HepG2 (cell line): ENCODE measurements at regions not wholly inside any gene's neighbourhood (a gene's known extent, or its start where the extent isn't known, plus 50 kb on each side); places are given as distances from the start of the nearest gene placed in this dataset.

Source experiments
- ATAC-seq: fragments of 200-7000 bp; cut with Tn5 transposase; 3 replicates; pipeline ENCODE4 v1.9.1; 2020; ENCODE audit warnings: mild to moderate bottlenecking, moderate library complexity
- BruUV-seq: library from RNA; stranded (reverse); fragments of 400-500 nt; replicated peaks from 2 replicates; lab custom pipeline; 2021; lab: Mats Ljungman, UMichigan
- CTCF ChIA-PET: fragments of 300-600 bp; formaldehyde crosslinking; extraction: SDS; loops from one replicate; lab custom pipeline; 2021; ENCODE audit warnings: low total read pairs, inconsistent platforms, low intra/inter-chr PET ratio; lab: Yijun Ruan, JAX
- POLR2A ChIA-PET: fragments of 350-600 bp; sonication (Branson Sonifier 250); formaldehyde crosslinking; loops from one replicate; lab custom pipeline; 2020; ENCODE audit warnings: antibody characterized with exemption, inconsistent platforms; lab: Yijun Ruan, JAX
- DNase-seq: peaks from one replicate; pipeline ENCODE4 v3.0.0-alpha.2; 2015; ENCODE audit warnings: low spot score
- FAIRE-seq: peaks from 3 replicates; lab custom pipeline; 2011; peaks lifted over from hg19 to GRCh38; lab: Jason Lieb, UNC
- H2AFZ ChIP-seq: one replicate; pipeline ENCODE4 v1.6.1; 2011; ENCODE audit warnings: low read length, inconsistent platforms
- H3K27ac ChIP-seq: fragments of 300-600 bp; 3 replicates; pipeline ENCODE4 v1.8.0; 2011; ENCODE audit warnings: mixed run types, mild to moderate bottlenecking, mixed read lengths, low read length, inconsistent platforms; ENCODE audit not compliant: insufficient read depth; ENCODE audit errors: extremely low read length
- H3K27me3 ChIP-seq, 2 experiments: fragments of 200-600 bp in 1 of 2; 2 replicates in 1 of 2; 3 replicates in 1 of 2; pipeline versions ENCODE4 v1.6.0 to v1.8.0; 2011; ENCODE audit warnings: low read length in 2 of 2, mild to moderate bottlenecking in 2 of 2, moderate library complexity in 2 of 2, inconsistent platforms in 1 of 2; ENCODE audit not compliant: insufficient read depth in 2 of 2, control insufficient read depth in 1 of 2
- H3K36me3 ChIP-seq, 2 experiments: fragments of 200-600 bp in 1 of 2; replicated peaks in 1 of 2; 2 replicates in 1 of 2; 3 replicates in 1 of 2; pipeline versions ENCODE4 v1.5.1 to v1.8.0; 2011; ENCODE audit warnings: low read length in 2 of 2, inconsistent platforms in 1 of 2; ENCODE audit not compliant: insufficient read depth in 2 of 2, control insufficient read depth in 1 of 2
- H3K4me1 ChIP-seq: 2 replicates; pipeline ENCODE4 v1.5.1; 2012; ENCODE audit warnings: low read length, inconsistent platforms; ENCODE audit not compliant: insufficient read depth
- H3K4me2 ChIP-seq: 2 replicates; pipeline ENCODE4 v1.6.0; 2011; ENCODE audit warnings: low read depth, low read length, inconsistent platforms
- H3K4me3 ChIP-seq, 3 experiments: fragments of 200-600 bp in 1 of 3; sonication (generic), shearing (Covaris generic) in 1 of 3; replicated peaks in 1 of 3; 2 replicates each; pipeline ENCODE4 v1.5.1; 2011 to 2016; ENCODE audit warnings: low read length in 3 of 3, inconsistent platforms in 2 of 3, low read depth in 2 of 3, mild to moderate bottlenecking in 2 of 3, control low read depth in 1 of 3, mixed read lengths in 1 of 3; ENCODE audit not compliant: insufficient read depth in 1 of 3
- H3K79me2 ChIP-seq: one replicate; pipeline ENCODE4 v1.6.1; 2011; ENCODE audit warnings: low read length, inconsistent platforms; ENCODE audit not compliant: insufficient read depth
- H3K9ac ChIP-seq: 2 replicates; pipeline ENCODE4 v1.6.0; 2011; ENCODE audit warnings: mild to moderate bottlenecking, low read depth, low read length, inconsistent platforms; ENCODE audit not compliant: insufficient read depth
- H3K9me3 ChIP-seq: 2 replicates; pipeline ENCODE4 v1.5.1; 2012; ENCODE audit warnings: mild to moderate bottlenecking, low read length
- H4K20me1 ChIP-seq: 2 replicates; pipeline ENCODE4 v1.6.0; 2011; ENCODE audit warnings: inconsistent platforms, mild to moderate bottlenecking, low read length, moderate library complexity; ENCODE audit not compliant: insufficient read depth
- CCAR2 ChIP-seq: fragments of 200-400 bp; formaldehyde crosslinking; optimal IDR thresholded peaks from 2 replicates; pipeline ENCODE3; 2018; ENCODE audit warnings: low read depth, mild to moderate bottlenecking, low read length, moderate library complexity
- DNMT3B ChIP-seq: conservative IDR thresholded peaks from 2 replicates; pipeline ENCODE4 v1.6.1; 2016; ENCODE audit warnings: missing biosample characterization, control low read depth
- EED ChIP-seq: sonication (generic); formaldehyde crosslinking; IDR thresholded peaks from 2 replicates; pipeline ENCODE4 v1.5.0; 2020; ENCODE audit warnings: mild to moderate bottlenecking, missing genetic modification reagents
- FOSL1 ChIP-seq: sonication (generic); formaldehyde crosslinking; IDR thresholded peaks from 2 replicates; pipeline ENCODE4 v1.9.0; 2021; ENCODE audit warnings: missing genetic modification reagents, borderline replicate concordance
- NCOA2 ChIP-seq: sonication (generic); formaldehyde crosslinking; IDR thresholded peaks from 2 replicates; pipeline ENCODE4 v1.8.0; 2022; ENCODE audit warnings: inconsistent platforms
- SIX1 ChIP-seq: sonication (generic); formaldehyde crosslinking; IDR thresholded peaks from 2 replicates; pipeline ENCODE4 v1.4.0; 2020; ENCODE audit warnings: missing genetic modification reagents, borderline replicate concordance
- SMAD1 ChIP-seq: sonication (generic); formaldehyde crosslinking; IDR thresholded peaks from 2 replicates; pipeline ENCODE4 v1.4.0; 2020; ENCODE audit warnings: missing genetic modification reagents, low read depth, mild to moderate bottlenecking, borderline replicate concordance
- TEAD3 ChIP-seq: optimal IDR thresholded peaks from 2 replicates; pipeline ENCODE3; 2016; ENCODE audit warnings: borderline replicate concordance
- U2AF1 ChIP-seq: fragments of 200-400 bp; formaldehyde crosslinking; optimal IDR thresholded peaks from 2 replicates; pipeline ENCODE3; 2017; ENCODE audit warnings: mild to moderate bottlenecking, low read depth, low read length
- ZFY ChIP-seq: sonication (generic); formaldehyde crosslinking; IDR thresholded peaks from 2 replicates; pipeline ENCODE4 v1.4.0; 2020; ENCODE audit warnings: missing genetic modification reagents
- ZNF101 ChIP-seq: sonication (generic); formaldehyde crosslinking; IDR thresholded peaks from 2 replicates; pipeline ENCODE4 v1.4.0; 2020; ENCODE audit warnings: mild to moderate bottlenecking, low read depth, missing genetic modification reagents, borderline replicate concordance
- ZNF296 ChIP-seq: sonication (generic); formaldehyde crosslinking; conservative IDR thresholded peaks from 2 replicates; pipeline ENCODE4 v1.5.0; 2020; ENCODE audit warnings: mild to moderate bottlenecking, missing genetic modification reagents
- whole genome bisulfite sequencing: methylation state at CpG from one replicate; pipeline ENCODE4 v1.1.6; 2017; ENCODE audit warnings: low lambda C conversion rate; 5-methylcytosine and 5-hydroxymethylcytosine counted together
- in situ Hi-C: cut with HindIII; loops from 2 replicates; pipeline ENCODE4 v1.10.0; 2017; ENCODE audit warnings: low pct_unique_long_range_greater_than_20kb; ENCODE audit not compliant: extremely low pct_ligation_motif_present
- intact Hi-C: fragments of 100-400 bp; cut with micrococcal nuclease; formaldehyde crosslinking; loops from one replicate; pipeline ENCODE4 v1.10.0; 2022; ENCODE audit not compliant: unreplicated experiment
- TF ChIP-seq, protein P1 (sequence below): sonication (generic); formaldehyde crosslinking; IDR thresholded peaks from 2 replicates; pipeline ENCODE4 v1.4.0; 2020; ENCODE audit warnings: missing genetic modification reagents, low read depth, mild to moderate bottlenecking, borderline replicate concordance
- TF ChIP-seq, protein P2 (sequence below): sonication (generic); formaldehyde crosslinking; IDR thresholded peaks from 2 replicates; pipeline ENCODE4 v1.4.0; 2020; ENCODE audit warnings: missing genetic modification reagents, mild to moderate bottlenecking, borderline replicate concordance
- TF ChIP-seq, protein P3 (sequence below): sonication (generic); formaldehyde crosslinking; IDR thresholded peaks from 2 replicates; pipeline ENCODE4 v1.4.0; 2020; ENCODE audit warnings: mild to moderate bottlenecking, missing genetic modification reagents
- TF ChIP-seq, protein P4 (sequence below): sonication (generic); formaldehyde crosslinking; IDR thresholded peaks from 2 replicates; pipeline ENCODE4 v1.5.1; 2020; ENCODE audit warnings: missing genetic modification reagents, mild to moderate bottlenecking, borderline replicate concordance

DNA sequence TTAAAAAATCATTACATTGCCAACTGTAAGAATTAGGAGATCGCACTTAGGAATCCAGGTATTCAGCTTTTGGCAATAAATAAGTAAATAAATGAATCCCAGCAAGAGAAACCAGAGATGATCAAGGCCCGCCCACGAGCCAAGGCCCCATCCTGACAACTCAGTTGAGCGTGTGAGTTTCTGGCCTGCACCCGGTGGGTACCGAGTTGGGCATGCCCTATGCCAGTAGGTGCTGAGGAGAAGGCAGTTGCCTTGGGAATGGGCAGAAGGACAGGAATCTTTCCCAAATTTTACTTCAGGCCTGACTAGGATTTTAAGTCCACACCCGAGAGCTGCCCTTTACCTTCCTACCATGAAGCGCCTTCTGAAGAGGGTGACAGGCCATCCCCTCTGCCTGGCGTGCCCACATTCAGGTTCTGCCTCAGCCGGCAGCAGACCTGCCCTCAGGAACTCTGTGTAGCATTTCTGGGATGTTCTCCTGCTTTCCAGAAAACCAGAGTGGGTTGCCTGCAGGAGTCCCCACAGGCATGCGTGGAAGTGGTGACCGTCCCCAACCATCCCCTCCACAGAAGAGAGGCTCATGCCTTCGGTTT lies 99.3 kb upstream of the ALDH1A3 start (continued):
- TF ChIP-seq SMAD1 (no peak), ZNF296 (CRISPR knock-in tag) (no peak)

DNA sequence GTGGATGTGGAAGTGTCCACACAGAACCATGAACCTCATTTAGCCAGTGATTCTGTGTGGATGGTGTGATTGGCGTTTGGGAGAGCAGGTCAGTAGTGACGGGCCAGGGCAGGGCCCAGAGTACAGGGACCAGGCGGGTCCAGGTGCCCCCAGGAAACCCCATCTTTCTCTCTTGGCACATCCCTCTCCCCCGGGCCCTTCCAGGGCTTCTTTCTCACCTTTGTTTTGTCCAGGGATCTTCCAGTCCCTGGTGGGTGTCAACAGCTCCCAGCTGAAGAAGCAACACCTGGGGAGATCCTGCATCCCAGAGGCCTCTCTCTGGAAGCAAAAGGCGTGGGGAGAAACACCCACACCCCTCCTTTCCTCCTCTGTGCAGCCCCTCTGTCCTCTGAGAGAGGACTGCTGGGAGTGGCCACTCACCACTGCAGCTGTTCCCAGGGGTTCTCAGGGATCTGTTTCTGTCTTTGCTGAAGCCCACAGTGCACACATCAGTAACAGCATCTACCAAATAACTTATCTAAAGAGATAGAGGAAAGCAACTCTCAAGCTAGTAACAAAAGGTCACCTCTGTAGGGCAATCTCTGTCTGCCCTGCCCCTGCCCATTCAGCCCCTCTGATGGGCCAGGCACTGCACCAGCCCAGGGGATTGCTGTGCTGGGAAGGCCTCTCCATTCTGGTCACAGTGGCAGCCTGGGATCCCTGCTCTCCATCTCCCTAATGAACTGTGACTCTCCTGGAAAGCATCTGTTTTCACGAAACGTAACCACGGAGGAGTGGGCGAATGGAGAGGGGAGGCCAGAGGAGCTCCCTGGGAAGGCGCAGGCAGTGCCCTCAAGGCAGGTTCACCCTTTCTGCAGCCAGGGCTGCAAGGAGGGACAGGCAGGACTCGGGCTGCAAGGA lies 98.3 kb upstream of the ALDH1A3 start:
- Histone ChIP-seq H3K9me3 (no peaks in the 10 kb centered on the region), H3K4me3 (no peak overlapping the region), H3K9ac (no peak overlapping the region), H4K20me1 (no peaks in the 10 kb centered on the region), H3K36me3 (no peaks in the 10 kb centered on the region), H3K79me2 (no peaks in the 10 kb centered on the region), H3K4me2 (no peak overlapping the region), H3K4me1 (no peaks in the 10 kb centered on the region), H3K27me3 (peaks cover 0 to 36% of the 10 kb centered on the region in 2 experiments; a peak in 3 of 5 replicates), H3K27ac (no peak overlapping the region), H2AFZ (no peak overlapping the region)
- in situ Hi-C loops, result no loop called here
- POLR2A ChIA-PET, result no interaction called here
- CTCF ChIA-PET, result no interaction called here
- intact Hi-C loops, result no loop called here
- ATAC-seq (no peak), DNase-seq (no peak), FAIRE-seq (no peak)
- no TSS peak for BruUV-seq
- 19% methylated on average over 6 of the region's 11 CpGs for WGBS
- TF ChIP-seq, protein P1, sequence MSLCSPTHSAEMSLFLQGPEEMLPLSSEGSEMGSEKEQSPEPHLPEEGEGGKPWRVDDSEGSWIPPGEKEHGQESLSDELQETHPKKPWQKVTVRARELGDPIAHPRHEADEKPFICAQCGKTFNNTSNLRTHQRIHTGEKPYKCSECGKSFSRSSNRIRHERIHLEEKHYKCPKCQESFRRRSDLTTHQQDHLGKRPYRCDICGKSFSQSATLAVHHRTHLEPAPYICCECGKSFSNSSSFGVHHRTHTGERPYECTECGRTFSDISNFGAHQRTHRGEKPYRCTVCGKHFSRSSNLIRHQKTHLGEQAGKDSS, result no peak
- TF ChIP-seq NCOA2 (CRISPR knock-in tag) (no peak), U2AF1 (no peak), FOSL1 (CRISPR knock-in tag) (no peak), ZNF101 (no peak), ZFY (CRISPR knock-in tag) (no peak), EED (CRISPR knock-in tag) (no peak), TEAD3 (CRISPR knock-in tag) (no peak), SIX1 (CRISPR knock-in tag) (no peak), DNMT3B (CRISPR knock-in tag) (no peak), CCAR2 (no peak)
- TF ChIP-seq, protein P2, sequence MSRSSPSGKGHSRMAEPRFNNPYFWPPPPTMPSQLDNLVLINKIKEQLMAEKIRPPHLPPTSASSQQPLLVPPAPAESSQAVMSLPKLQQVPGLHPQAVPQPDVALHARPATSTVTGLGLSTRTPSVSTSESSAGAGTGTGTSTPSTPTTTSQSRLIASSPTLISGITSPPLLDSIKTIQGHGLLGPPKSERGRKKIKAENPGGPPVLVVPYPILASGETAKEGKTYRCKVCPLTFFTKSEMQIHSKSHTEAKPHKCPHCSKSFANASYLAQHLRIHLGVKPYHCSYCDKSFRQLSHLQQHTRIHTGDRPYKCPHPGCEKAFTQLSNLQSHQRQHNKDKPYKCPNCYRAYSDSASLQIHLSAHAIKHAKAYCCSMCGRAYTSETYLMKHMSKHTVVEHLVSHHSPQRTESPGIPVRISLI, result no peak
- TF ChIP-seq, protein P3, sequence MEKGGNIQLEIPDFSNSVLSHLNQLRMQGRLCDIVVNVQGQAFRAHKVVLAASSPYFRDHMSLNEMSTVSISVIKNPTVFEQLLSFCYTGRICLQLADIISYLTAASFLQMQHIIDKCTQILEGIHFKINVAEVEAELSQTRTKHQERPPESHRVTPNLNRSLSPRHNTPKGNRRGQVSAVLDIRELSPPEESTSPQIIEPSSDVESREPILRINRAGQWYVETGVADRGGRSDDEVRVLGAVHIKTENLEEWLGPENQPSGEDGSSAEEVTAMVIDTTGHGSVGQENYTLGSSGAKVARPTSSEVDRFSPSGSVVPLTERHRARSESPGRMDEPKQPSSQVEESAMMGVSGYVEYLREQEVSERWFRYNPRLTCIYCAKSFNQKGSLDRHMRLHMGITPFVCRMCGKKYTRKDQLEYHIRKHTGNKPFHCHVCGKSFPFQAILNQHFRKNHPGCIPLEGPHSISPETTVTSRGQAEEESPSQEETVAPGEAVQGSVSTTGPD, result no peak
- TF ChIP-seq, protein P4, sequence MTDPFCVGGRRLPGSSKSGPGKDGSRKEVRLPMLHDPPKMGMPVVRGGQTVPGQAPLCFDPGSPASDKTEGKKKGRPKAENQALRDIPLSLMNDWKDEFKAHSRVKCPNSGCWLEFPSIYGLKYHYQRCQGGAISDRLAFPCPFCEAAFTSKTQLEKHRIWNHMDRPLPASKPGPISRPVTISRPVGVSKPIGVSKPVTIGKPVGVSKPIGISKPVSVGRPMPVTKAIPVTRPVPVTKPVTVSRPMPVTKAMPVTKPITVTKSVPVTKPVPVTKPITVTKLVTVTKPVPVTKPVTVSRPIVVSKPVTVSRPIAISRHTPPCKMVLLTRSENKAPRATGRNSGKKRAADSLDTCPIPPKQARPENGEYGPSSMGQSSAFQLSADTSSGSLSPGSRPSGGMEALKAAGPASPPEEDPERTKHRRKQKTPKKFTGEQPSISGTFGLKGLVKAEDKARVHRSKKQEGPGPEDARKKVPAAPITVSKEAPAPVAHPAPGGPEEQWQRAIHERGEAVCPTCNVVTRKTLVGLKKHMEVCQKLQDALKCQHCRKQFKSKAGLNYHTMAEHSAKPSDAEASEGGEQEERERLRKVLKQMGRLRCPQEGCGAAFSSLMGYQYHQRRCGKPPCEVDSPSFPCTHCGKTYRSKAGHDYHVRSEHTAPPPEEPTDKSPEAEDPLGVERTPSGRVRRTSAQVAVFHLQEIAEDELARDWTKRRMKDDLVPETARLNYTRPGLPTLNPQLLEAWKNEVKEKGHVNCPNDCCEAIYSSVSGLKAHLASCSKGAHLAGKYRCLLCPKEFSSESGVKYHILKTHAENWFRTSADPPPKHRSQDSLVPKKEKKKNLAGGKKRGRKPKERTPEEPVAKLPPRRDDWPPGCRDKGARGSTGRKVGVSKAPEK (CRISPR knock-in tag), result no peak
